ENCODE measurements at regions not wholly inside any gene's neighbourhood (a gene's known extent, or its start where the extent isn't known, plus 50 kb on each side); places are given as distances from the start of the nearest gene placed in this dataset.
A peak's percentile ranks its signal among the peaks of the same experiment; 100 is the strongest.

DNA sequence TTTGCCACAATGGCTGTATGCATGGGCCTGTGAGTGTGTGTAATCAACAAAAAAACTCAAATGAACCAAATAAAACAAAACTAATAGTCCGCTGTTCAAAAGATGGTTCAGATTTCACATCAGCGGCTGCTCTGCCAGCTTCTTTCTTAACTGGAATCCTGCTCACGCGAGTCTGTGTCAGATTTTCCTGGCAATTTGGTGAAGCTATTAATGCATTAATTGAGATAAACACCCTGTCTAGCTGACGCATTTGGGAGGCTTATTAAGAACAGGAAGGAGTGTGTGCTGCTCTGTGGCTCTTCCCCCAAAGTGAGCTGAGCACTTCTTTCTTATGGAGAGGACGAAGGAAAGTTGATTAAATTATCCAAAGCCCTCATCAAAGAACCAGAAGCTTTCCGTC is 336.6 kb upstream of the MKI67 start:
- no peak for DNase-seq

DNA sequence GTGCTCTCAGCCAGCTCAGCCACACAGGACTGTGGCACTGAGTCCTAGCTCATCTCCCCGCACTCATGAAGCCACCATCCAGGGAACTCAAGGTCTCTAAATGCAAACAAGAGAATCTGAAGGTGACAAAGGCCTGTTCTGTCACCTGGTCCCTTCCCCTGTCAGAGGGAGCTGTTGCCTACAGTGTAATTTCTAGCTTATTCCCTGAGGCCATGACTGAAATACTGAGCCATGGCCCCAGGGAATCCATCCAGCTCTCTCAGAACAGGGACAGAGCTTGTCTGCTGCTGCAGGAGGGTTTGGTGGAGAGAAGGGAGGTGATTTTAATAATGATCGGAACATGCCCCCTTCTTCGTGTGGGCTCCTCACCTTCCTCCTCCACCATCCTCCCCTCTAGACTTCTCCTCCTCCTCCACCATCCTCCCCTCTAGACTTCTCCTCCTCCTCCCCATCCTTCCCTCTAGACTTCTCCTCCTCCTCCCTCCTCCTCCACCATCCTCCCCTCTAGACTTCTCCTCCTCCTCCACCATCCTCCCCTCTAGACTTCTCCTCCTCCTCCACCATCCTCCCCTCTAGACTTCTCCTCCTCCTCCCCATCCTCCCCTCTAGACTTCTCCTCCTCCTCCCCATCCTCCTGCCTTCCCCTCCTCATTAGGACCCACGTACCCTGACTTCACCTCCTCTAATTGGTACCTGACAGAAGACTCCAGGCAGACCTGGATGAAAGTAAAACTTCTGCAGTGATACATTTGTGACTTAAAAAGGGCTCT is 338.0 kb upstream of the MKI67 start:
- DNase-seq: peak in 19 of 58 donors; percentile 5 to 82 (median 21)

DNA sequence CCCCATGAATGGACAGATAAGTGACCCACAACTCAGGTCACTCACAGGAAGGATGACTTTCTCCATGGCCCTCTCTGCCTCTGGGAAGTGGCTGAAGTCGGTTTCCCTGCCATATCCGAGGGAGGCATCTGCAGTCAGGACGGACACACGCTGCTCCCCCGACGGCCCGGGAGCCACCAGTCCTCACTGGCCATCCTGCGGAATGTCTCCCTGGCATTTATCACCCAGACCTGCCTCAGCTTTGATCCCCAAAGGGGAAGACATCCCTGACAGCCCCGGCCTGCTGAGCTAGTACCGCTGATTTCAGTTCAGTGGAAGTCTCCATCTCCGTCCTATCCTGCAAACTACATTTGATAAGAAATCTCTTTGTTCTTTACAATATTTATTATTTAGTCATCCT is 339.5 kb upstream of the MKI67 start:
- DNase-seq: no peak

DNA sequence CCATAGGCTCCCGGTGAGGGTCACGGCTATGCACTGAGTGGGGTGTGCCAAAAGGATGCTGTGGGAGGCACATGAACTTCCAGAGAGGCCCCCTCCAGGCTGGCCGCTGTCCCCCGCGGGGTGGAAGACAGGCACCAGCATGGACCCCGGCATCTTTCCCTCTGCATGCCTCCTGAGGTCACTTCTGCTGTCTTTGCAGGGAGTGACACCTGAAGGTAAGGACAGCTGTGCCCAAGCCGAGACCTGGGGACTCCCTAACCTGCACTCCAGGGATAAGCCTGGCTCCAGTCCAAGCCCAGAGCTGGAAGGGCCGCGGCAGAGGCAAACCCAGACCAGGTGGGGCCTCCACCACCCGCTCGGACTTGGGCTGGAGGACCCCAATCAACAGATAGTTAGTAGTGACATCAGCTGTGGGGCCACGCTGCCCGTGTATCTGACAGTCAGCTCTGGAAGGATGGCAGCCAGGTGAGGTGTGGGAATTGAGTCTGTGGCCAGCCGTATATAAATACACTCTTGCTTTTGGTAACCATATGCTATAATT is 340.7 kb upstream of the MKI67 start:
- no peak for DNase-seq

DNA sequence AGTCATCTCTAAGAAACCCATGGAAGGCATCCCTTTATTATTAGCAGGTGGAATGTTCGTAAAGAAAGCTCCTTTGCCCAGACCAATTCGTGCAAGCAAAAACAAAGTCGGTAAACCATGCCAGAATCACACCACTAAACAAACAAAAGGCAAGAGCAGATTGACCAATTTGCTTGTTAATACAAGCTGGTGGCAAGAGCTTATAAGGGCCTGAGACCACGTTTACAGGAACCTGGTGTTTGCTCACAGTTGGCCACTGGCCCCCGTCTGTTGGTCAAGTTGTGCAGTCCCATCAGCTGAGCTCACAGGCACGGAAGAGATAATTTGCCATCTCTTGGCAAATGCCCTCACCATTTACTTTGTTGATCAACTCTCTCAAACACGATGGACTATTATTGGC is 342.2 kb upstream of the MKI67 start:
- no peak for DNase-seq

DNA sequence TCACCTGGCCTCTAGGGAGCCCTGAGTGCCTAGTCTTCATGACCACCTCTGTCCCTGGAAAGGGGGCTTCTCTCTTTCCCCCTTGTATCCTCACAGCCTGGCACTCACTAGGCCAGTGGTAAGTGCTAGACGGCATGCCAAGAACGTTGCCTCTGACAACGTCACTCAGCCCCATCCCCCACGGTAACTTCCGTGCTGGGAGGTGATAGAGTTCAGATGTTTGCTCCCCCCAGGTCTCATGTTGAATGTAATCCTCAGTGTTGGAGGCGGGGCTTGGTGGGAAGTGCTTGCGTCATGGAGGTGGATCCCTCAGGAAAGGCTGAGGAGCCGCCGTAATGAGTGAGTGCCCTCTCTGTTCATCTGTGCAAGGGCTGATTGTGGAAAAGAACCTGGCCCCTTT is 343.3 kb upstream of the MKI67 start:
- no peak for DNase-seq

DNA sequence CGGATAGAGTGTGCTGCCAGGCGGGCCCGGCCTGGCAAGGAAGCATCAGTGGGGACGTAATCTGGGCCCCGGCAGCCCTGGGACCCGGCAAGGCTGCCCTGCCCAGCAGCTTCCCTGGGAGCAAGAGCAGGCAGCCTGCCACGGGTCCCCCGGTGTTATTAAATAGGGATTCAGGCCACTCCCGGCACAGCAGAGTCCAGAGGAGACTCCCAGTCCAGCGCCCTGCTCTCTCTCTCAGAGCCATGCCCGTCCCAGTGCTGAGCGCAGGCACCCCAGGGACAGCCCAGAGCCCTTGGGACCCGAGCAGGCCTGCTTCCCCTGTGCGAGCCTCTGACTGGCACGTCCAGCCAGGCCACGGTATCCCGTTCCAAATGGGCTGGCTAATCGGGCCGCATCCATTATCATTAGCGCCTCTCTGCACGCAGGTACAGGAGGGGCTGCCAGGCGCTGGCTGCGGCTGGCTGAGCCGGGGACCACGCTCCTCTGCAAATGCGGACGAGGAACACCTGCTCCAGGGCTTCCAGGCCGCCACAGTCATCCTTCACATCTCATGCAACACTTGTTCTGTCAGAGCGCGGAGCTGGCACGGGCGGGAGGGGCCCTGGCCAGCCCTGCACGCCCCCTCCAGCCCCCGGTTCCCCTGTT is 344.2 kb upstream of the MKI67 start:
- no peak for DNase-seq

DNA sequence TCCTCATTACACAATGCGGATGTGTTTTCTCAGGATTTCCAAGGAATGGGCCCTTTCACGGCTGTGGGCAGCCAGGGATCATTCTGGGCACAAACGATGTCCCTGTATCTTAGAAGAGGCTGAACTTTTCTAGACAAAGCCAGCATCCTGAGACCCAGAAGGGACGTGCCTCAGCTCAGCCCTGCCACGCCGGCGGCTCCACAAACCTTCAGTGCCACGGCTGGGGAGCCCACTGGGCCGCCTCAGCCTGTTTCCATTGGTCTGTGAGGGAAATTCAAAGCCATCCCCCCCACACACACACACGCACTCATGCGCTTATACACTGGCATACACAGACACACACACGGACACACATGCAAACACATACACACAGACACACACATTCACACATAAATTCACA is 344.9 kb upstream of the MKI67 start:
- no peak for DNase-seq

DNA sequence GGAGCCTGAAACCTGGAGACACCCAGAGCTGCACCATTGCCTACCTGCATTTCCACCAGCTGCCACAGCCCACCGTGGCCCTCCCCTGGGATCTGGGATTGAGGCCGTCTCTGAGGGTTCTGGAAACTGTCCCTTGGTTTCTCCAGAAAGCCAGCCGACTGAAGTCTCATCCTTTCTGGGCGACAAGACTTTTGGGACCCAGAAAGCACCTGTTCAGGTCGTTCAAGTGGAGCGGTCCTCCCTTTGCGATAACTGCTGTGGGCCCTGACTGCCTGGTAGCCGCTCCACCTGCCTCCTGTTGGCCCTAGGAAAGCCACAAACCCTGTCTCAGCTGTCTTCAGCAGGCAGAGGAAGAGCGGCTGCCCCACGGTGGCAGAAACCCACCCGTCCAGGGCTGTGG is 346.0 kb upstream of the MKI67 start:
- no peak for DNase-seq

DNA sequence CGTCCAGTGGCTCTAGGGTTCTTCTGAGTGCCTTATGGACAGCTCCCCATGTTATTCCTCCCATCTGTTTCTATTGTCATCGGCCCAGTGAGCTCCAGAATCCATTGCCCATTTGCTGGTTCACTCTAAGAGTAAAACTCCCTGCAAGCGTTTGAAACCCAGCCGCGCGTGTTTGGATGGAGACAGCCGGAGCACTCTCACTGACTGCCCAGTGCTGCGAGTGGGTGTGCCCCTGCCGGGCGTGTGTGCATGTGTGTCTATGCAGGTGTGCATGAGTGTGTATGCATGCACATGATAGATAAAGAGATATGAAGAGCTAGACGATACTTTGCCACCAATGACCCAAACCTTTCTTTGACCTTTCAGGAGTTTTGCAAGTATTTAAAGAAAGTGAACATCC is 347.2 kb upstream of the MKI67 start:
- no peak for DNase-seq

DNA sequence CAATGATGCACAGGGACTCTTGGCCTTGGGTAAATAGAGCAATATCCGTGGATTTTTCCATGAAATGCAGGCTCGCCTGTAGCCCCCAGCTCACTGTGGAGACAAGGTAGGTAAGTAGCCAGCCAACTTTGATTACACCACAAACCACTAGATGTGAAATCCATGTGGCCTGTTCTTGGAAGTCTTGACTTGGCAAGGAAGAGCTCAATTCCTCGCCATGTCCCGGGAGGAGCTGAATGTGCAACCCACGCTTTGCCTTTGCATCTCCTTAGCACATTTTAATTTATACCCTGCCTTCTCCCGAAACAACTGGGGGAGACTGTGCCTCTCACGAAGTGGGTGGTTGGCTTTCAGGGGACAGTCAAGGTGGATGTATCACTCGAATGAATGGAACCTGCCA is 347.7 kb upstream of the MKI67 start:
- DNase-seq: peak in 2 of 58 donors; percentile 10 to 30

DNA sequence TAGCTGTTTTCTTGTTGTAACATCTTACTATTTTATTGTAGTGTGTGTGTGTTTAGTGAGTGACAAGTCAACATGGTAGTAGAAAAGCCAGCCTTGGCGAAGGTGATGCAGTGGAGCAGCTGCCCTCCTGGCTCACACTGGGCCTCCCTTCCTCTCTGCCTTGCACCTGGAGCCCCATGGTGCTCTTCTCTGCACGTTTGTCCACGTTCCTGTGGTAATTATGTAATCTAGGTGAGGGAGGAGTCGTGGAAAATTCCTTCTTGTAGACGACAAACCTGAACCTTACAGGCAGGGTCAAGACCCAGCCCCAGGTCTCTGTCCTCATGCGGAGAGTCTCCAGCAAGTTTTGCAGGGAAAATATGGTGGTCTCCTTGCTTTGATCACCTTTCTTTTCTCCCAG is 348.3 kb upstream of the MKI67 start:
- no peak for DNase-seq

DNA sequence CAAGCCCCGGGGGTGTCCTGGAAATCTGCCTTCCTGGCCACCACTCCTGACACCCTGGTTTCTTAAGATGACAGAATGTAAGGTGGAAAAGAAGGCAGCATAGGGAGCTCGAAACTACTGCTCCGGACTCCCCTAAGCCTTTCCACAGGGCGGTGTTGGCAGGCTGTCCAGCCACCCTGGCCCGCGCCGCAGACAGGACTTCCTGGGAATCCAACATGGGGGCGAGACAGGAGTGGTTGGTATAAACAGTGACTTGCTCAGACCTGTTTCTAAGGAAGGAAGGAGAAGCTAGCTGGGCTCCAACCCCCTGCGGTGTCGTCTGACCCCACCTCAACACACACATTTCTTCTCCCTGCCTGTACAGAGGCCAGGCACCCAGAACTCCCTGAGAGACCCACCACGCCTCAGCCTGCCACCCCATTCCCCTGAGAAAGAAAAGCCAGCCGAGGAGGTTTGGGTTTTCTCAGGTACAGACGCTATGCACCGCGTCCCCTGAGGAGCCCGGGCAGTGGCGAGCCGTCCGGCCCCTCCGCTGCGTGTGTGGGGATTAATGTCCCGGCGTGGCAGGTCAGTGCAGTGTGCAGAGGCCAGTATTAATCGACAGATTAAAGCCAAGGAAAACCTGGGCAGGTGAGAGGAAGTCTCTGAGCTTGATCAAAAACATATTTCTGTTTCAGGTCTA is 349.6 kb upstream of the MKI67 start:
- DNase-seq: no peak

DNA sequence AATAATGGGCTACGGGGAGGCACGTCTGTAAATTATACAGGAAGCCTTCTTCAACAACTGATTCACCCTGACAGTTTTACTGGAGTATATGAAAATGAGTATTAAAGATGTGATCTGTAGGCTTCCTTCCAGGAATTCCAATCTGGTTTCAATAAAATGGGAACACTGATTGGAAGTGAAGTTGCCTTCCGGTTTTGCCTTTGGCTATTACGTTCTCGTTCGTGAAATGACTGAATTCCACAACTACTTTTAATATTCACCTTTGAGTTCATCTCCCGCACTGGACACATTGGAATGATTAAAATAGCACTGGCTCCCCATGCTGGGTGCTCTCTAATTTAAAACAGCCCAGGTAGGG is 350.1 kb upstream of the MKI67 start:
- no peak for DNase-seq

DNA sequence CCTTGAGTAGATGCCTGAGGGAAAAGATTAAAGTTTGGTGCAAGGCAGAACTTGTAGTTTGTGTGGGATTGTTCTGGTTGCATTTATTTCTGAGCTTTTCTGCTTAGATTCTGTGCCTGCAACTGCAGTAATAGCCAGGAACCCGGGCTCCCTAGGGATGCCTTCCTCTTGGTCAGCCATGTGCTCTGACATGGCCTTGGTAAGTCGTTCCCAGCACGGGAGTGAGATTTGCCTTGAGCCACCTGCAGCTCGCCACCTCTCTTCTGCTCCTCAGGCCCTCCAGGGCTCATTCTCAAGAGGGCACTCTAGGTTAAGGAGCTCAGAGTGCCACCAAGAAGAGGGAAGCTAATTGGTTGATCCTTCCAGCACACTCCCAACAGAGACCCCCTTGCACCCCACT is 350.6 kb upstream of the MKI67 start:
- no peak for DNase-seq

DNA sequence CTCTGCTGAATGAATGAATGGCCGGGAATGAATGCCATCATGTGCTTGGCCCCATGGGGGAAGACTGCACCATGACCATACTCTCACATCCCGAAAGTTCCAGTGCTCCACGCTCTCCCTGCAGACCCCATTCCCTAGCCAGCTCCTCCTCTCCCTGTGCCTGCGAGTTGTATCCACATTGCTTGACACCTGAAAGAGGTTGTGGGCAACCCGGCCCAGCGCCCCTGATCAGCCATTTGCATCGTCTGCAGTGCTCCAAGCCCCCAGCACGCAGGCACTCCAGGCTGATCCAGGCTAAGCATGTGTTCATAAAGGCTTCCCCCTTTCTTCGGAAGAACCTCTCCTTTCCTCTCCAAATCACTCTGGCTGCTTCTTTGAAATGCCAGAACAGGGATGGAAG is 354.4 kb upstream of the MKI67 start:
- no peak for DNase-seq

DNA sequence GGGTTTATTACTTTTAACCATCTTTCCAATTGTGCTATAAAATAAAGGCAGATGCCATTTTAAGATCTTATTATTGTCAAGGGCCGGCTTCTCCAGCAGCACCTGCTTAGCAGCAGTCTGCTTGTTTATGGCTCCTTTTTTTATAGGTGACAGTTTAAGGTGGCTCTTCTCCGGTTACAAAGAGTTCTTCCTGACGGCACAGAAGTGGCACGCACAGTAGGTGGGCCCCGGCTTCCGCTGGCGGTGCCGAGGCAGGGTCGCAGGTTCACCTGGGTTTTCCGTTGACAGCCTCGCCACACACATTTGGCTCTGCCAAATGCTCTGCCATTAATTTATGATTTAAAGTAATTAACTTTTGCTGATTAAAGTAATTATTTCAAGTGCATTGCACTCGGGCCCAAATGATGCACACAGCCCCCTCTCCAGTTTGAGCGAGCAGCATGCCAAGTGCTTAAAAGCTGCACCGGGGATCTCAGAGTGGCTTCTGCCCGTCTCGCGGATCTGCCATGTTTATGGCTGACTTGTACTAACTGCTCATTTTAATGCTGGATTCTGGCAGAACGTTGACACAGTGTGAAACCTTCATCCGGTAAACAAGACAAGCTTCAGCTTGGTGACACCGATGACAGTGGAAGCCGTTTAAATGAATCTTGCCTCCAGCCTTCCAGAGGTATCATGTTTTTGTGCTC is 355.1 kb upstream of the MKI67 start:
- no peak for DNase-seq

DNA sequence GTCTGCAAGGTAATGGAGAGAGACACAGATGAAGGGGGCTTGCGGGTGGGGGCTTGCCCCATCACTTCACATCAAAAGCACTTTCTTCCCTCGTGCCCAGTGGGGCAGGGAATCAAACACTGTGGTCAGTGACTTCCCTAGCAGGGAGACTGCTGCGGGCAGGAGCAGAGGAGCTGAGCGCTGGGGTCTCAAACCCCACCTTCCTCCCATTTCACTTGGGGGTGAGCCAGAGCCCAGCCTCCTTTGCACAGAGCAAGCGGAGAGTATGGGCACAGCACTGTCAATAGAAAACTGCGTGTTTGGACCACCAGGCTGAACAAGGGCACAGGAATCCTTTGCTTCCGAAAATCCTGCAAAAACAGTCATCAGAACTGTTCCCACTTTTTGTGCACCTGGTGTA is 355.8 kb upstream of the MKI67 start:
- no peak for DNase-seq

DNA sequence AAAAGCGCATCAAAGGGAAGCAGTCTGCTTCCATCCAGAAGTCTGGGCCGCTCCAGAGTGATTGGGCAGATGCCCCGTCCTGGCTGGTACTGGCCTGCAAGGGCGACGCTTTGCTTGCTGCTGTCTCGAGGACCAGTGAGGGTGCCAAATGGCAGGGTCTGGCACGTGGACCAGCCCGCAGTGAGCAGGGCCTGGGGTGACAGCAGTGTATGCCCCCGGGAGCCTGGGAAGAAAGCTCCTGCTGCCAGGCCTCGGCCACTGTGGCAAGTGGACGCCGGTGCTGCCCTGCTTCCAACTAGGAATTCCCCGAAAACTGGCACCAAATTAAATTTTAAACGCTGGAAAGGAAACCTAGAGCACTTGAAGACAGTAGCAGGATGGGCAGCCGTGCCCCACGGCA is 357.0 kb upstream of the MKI67 start:
- no peak for DNase-seq

DNA sequence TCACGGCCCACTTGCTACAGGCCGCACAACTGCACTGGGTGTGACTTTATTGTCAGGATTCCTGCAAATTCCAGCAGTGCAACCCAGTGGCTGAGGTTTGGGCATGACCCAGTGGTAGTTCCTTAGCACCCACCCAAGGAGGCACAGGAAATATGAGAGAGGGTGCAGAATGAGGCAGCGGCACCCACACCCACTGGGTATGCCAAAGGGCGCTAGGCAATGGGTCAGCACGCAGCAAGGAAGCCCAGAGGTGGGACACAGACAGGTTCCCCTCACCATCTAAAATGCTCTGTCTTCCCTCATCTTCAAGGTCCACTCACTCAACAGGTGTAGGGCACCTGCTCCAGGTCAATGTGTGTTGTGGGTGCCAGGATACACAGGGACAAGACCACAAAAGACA is 357.8 kb upstream of the MKI67 start:
- no peak for DNase-seq

DNA sequence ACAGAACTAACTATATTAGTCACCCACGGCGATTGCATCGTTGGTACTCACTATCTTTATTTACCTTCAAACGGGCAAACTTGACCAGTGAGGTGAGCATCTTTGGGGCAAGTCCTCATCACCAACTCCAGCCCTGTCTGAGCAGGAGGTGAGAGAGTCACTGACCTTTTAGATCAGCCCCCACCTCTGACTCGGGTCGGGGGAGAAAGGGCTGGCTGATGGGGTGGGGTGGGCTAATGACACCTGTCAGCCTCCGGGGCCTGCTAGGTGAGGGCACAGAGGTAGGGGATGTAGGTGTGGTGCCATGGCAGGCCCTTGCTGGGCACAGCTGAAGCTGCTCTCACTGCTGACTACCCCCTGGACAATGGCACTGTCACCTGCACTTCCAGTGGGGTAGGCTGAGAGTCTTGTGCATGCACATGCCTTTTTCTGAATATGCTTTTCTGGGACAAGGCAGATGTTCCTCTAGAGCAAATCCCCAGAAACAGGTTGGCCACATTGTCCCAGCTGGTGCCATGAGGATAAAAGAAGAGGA is 359.5 kb upstream of the MKI67 start:
- DNase-seq: no peak

DNA sequence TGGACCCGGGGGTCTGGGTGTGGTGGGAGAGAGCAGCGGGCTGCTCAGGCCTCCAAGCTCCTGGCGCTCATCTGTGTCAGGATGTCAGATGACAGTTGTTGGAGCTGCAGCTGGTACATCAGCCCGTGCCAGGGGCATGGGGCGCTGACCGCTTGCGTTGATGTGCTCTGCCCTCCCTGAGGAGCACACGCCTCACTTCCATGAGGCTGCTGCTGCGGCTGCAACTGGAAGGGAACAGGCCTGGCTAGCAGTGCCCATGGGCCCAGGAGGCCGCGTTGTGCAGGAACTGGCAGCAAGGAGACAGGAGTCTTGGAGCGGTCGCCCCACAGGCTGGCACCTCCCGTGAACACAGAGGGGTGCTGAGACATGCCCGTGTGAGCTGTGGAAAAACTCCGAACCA is 361.3 kb upstream of the MKI67 start:
- no peak for DNase-seq

Data from anterior cingulate cortex (tissue), 58 donors.